ENCODE measurements at regions not wholly inside any gene's neighbourhood (a gene's known extent, or its start where the extent isn't known, plus 50 kb on each side); places are given as distances from the start of the nearest gene placed in this dataset.

DNA sequence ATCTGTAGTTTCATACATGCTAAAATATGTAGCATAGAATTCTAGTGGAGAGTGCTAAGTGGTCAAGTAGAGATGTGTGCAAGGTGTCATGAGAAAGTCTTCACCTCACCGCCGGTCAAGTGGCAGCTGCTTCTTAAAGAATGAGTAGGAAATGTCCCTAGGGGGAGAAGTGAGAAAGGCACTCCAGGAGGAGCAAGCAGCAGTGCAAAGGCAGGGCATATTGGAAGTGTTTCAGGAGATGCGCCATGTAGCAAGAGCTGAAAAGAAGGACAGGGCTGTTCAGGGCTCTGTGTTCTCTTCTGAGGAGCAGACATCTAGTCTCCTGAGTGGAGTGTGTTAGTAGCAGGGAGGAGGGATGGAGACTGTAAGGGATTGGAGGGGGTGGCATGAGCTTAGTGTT, 312.4 kb upstream of the SEMA6D start:
- TF ChIP-seq, protein P1, sequence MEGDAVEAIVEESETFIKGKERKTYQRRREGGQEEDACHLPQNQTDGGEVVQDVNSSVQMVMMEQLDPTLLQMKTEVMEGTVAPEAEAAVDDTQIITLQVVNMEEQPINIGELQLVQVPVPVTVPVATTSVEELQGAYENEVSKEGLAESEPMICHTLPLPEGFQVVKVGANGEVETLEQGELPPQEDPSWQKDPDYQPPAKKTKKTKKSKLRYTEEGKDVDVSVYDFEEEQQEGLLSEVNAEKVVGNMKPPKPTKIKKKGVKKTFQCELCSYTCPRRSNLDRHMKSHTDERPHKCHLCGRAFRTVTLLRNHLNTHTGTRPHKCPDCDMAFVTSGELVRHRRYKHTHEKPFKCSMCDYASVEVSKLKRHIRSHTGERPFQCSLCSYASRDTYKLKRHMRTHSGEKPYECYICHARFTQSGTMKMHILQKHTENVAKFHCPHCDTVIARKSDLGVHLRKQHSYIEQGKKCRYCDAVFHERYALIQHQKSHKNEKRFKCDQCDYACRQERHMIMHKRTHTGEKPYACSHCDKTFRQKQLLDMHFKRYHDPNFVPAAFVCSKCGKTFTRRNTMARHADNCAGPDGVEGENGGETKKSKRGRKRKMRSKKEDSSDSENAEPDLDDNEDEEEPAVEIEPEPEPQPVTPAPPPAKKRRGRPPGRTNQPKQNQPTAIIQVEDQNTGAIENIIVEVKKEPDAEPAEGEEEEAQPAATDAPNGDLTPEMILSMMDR (IDR thresholded peaks at IDR 0.05; ENCODE audit: low read depth, low read length): no peak
- DNase-seq (ENCODE audit: low read depth, low spot score): no peak
- no peak overlapping the region for H3K4me3 ChIP-seq (ENCODE audit: low read depth, low read length)
- in situ Hi-C loops (cut with HindIII; ENCODE audit: low sequenced_read_pairs): no loop called here

DNA sequence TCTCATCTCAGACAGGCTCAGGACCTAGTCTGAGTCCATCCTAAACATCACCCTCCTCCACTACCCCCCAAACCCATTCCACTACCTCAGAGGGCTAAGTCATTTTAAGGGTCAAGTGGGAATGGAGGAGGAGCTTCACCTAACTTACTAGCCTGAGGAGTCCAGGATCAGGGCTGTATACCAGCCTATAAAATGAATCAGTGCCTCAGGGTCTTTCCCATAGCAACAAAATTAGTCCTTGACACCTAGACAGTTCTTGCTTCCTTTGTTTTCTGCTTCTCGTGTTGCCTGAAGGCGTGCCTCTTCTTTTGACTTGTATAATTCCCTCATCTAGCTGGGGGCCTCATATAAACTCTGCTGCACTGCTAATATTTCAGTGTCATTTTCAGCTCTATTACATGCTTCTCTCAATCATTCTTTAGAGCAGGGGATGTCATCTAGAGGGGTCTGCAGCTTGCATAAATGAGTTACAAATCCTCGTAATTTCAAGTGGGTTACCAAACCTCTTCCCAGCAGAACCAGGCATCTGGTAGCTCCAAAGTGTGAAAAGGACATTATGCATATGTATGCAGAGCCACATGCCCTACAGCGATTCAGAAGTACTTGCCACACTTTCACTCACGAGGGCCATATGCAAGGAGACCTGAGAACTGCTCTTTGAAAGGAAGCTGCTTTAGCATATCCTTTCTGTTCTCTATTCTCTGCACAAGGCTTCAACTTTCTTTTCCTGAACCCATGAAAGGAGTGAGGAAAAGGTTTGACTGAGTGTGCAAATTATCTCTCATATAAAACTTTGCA, 311.7 kb upstream of the SEMA6D start:
- in situ Hi-C loops (cut with HindIII; ENCODE audit: low sequenced_read_pairs): no loop called here
- no peak for DNase-seq (ENCODE audit: low read depth, low spot score)
- no peak overlapping the region for H3K4me3 ChIP-seq (ENCODE audit: low read depth, low read length)
- TF ChIP-seq, protein P1 (IDR thresholded peaks at IDR 0.05; ENCODE audit: low read depth, low read length): no peak

DNA sequence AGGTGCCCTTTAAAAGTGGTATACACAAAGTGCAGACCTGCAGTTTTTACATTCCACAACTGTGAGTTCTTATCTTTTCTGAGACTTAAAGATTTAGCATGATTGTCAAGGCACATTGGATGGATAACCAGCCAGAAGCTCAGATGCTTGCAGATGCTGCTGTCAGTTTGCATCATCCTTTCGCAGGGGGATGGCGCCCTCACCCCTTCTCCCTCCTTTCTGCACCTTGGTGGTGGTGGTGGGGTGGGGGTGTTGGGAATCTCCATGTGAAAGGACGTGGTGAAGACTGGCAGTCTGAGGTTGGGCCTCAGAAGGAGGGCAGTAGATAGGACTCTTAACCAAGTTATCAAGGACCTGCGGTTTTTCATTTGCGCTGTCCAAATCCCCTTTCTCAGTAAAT, 309.6 kb upstream of the SEMA6D start:
- no peak overlapping the region for H3K4me3 ChIP-seq (ENCODE audit: low read depth, low read length)
- TF ChIP-seq, protein P1 (IDR thresholded peaks at IDR 0.05; ENCODE audit: low read depth, low read length): no peak
- DNase-seq (ENCODE audit: low read depth, low spot score): no peak
- in situ Hi-C loops (cut with HindIII; ENCODE audit: low sequenced_read_pairs): no loop called here

DNA sequence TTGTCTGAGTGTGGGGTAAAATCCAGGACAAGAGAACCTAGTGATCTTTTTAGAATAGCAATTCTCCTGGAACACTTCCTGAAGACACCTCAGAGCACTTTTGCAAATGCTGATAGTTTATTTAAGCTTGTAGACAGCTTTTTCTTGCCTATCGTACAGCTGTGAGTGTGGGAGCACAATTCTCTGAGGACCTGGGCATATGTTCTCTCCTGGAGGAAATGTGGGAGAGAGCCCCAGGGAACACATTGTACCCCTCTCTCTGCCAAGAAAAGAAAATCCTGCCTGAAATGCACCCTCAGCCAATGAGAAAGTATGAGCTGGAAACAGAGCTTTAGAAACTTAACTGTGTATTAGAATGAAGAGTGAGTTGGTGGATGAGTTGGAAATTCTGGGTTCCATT, 308.3 kb upstream of the SEMA6D start:
- no peak for DNase-seq (ENCODE audit: low read depth, low spot score)
- TF ChIP-seq, protein P1 (IDR thresholded peaks at IDR 0.05; ENCODE audit: low read depth, low read length): no peak
- in situ Hi-C loops (cut with HindIII; ENCODE audit: low sequenced_read_pairs): no loop called here
- H3K4me3 ChIP-seq (ENCODE audit: low read depth, low read length): no peak overlapping the region

DNA sequence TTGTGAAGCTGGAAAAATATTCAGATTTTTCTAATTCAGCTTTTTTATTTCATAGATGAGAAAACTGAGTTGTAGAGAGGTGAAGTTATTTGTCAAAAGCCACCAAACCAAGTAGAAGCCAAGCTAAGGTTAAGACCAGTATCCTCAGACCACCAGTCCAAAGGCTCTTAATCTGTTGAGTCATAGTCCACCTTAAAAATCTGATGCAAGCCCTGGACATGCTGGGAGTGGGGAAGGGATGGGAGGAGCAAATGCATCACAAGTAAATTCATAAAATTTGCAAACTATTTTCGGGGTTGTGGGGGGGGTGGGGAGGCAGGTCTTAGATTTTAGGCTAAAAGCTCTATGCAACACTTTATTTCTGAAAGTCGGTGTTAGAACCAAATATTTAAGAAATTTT, 307.7 kb upstream of the SEMA6D start:
- peak; percentile 60 for DNase-seq (ENCODE audit: low read depth, low spot score)
- no peak overlapping the region for H3K4me3 ChIP-seq (ENCODE audit: low read depth, low read length)
- TF ChIP-seq, protein P1 (IDR thresholded peaks at IDR 0.05; ENCODE audit: low read depth, low read length): no peak
- in situ Hi-C loops (cut with HindIII; ENCODE audit: low sequenced_read_pairs): no loop called here

DNA sequence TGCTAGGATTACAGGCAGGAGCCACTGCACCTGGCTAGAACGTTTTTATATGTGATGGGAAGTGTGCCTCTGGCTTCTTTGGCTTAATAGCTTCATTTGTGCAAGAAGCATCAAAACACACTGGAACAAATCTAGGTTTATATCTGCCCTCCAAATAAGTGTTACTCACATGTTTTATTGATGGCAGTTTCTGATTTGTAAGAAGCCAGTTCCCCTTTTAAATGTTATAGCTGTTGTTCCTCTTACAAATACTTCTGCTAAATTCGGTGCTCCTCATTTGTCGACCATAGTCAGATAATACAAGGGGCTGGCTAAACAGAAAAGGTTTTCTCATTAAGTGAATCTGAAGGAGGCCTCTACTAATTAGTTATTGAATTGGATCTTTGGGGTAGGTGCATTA, 307.1 kb upstream of the SEMA6D start:
- no peak for DNase-seq (ENCODE audit: low read depth, low spot score)
- no peak overlapping the region for H3K4me3 ChIP-seq (ENCODE audit: low read depth, low read length)
- TF ChIP-seq, protein P1 (IDR thresholded peaks at IDR 0.05; ENCODE audit: low read depth, low read length): no peak
- in situ Hi-C loops (cut with HindIII; ENCODE audit: low sequenced_read_pairs): no loop called here
